BJ (cell line): ENCODE measurements at regions not wholly inside any gene's neighbourhood (a gene's known extent, or its start where the extent isn't known, plus 50 kb on each side); places are given as distances from the start of the nearest gene placed in this dataset.
"Not testable (repeated sequence)": the region's sequence is repeated elsewhere in the genome, so short reads cannot be mapped to it uniquely, and the experiment has no call there.

ENCODE experiments used
- CTCF ChIA-PET: fragments of 350-600 bp; formaldehyde crosslinking; extraction: SDS; loops from one replicate; lab custom pipeline; 2021; ENCODE audit warnings: antibody characterized with exemption, inconsistent platforms; lab: Yijun Ruan, JAX
- POLR2A ChIA-PET: fragments of 300-600 bp; sonication (Branson Sonifier 250); formaldehyde crosslinking; extraction: SDS; loops from one replicate; lab custom pipeline; 2021; ENCODE audit warnings: antibody characterized with exemption; lab: Charles Lee
- DNase-seq: peaks from one replicate; pipeline ENCODE4 v3.0.0-alpha.2; 2011; ENCODE audit warnings: low read depth
- H3K27me3 ChIP-seq: 2 replicates; pipeline ENCODE4 v1.6.0; 2011; ENCODE audit warnings: low read length; ENCODE audit not compliant: control insufficient read depth, insufficient read depth
- H3K36me3 ChIP-seq: 2 replicates; pipeline ENCODE4 v1.5.1; 2011; ENCODE audit warnings: low read length; ENCODE audit not compliant: control insufficient read depth, insufficient read depth
- H3K4me3 ChIP-seq: 2 replicates; pipeline ENCODE4 v1.5.1; 2011; ENCODE audit warnings: low read depth, mild to moderate bottlenecking, control low read depth, low read length
- CTCF ChIP-seq: IDR thresholded peaks from 2 replicates; pipeline ENCODE4 v1.5.1; 2011; ENCODE audit warnings: low read depth, mild to moderate bottlenecking, control low read depth, inconsistent platforms, low read length, moderate library complexity; ENCODE audit not compliant: insufficient read depth

GRCh38 chr5:126056851-126057622 is 366.2 kb upstream of the GRAMD2B start:
- CTCF ChIA-PET, result no interaction called here
- Histone ChIP-seq H3K27me3 (no peaks in the 10 kb centered on the region), H3K36me3 (no peaks in the 10 kb centered on the region), H3K4me3 (no peak overlapping the region)
- DNase-seq, result no peak
- POLR2A ChIA-PET, result no interaction called here
- TF ChIP-seq CTCF, result no peak

- CTCF ChIA-PET, POLR2A ChIA-PET, DNase-seq, H3K36me3 ChIP-seq, H3K27me3 ChIP-seq, H3K4me3 ChIP-seq: not testable (repeated sequence)
Measured at GRCh38 chr5:126058392-126058791, 364.8 kb upstream of the GRAMD2B start.

GRCh38 chr5:126062398-126063221 is 360.6 kb upstream of the GRAMD2B start:
- ChIA-PET POLR2A (no interaction called here), CTCF (no interaction called here)
- Histone ChIP-seq H3K27me3 (no peaks in the 10 kb centered on the region), H3K4me3 (no peak overlapping the region), H3K36me3 (no peaks in the 10 kb centered on the region)
- no peak for DNase-seq
- TF ChIP-seq CTCF, result no peak

DNA sequence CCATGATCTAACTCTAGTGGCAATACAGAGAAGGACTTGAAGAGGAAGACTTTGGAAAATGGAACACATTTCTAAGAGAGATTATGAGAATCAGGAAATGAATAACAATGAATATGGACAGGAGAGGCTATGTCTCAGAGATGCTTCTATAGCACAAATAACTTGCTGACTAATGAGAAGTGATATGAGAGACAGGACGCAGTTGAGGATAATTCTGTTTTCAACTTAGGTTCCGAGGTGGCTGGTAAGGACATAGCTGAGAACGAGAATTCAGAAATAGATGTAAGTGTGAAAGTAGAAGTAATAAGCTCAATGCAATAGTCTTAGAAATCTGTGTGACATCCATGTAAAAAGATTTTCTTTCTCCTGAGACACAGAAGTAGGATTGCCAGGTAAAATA is 358.1 kb upstream of the GRAMD2B start:
- DNase-seq, result no peak
- ChIA-PET POLR2A (no interaction called here), CTCF (no interaction called here)
- no peaks in the 10 kb centered on the region for H3K27me3 ChIP-seq
- no peak overlapping the region for H3K4me3 ChIP-seq
- TF ChIP-seq CTCF, result no peak
- no peaks in the 10 kb centered on the region for H3K36me3 ChIP-seq

GRCh38 chr5:126066836-126067235 is 356.4 kb upstream of the GRAMD2B start:
- H3K27me3 ChIP-seq, result no peaks in the 10 kb centered on the region
- no peak for TF ChIP-seq CTCF
- no peak for DNase-seq
- CTCF ChIA-PET, result no interaction called here
- H3K36me3 ChIP-seq, result no peaks in the 10 kb centered on the region
- POLR2A ChIA-PET, result no interaction called here
- H3K4me3 ChIP-seq, result no peak overlapping the region
